GM19463 (cell line): ENCODE measurements at regions not wholly inside any gene's neighbourhood (a gene's known extent, or its start where the extent isn't known, plus 50 kb on each side); places are given as distances from the start of the nearest gene placed in this dataset.

Experiments
- ATAC-seq: cut with Tn5 transposase; IDR thresholded peaks from one replicate; pipeline ENCODE4 v1.9.1; 2021; ENCODE audit warnings: mild to moderate bottlenecking, moderate library complexity; ENCODE audit not compliant: unreplicated experiment

DNA sequence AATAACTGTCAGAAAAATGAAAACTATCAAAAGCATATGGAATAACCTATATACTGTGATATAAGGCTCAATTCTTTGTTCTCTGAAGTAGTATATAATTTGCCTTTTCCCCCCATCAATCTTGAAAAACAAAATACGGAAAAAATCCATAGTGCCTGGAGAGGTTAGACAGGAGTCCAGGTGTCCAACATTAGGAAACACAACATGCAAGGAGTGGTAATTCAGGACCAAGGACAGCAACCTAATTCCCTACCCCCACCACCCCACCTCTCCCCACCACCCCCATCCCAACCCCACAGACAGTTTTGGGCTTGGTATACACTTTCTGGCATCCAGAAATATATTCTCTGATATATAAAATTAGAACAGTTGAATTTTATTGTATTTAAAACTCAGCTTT lies 55.1 kb upstream of the SLC25A26 start:
- no peak for ATAC-seq

GRCh38 chr3:66164155-66164554 lies 56.6 kb upstream of the SLC25A26 start:
- ATAC-seq = no peak

- no peak for ATAC-seq
Observed at GRCh38 chr3:66163222-66163621, 57.6 kb upstream of the SLC25A26 start.

GRCh38 chr3:66162766-66163165 lies 58.0 kb upstream of the SLC25A26 start:
- ATAC-seq = no peak

DNA sequence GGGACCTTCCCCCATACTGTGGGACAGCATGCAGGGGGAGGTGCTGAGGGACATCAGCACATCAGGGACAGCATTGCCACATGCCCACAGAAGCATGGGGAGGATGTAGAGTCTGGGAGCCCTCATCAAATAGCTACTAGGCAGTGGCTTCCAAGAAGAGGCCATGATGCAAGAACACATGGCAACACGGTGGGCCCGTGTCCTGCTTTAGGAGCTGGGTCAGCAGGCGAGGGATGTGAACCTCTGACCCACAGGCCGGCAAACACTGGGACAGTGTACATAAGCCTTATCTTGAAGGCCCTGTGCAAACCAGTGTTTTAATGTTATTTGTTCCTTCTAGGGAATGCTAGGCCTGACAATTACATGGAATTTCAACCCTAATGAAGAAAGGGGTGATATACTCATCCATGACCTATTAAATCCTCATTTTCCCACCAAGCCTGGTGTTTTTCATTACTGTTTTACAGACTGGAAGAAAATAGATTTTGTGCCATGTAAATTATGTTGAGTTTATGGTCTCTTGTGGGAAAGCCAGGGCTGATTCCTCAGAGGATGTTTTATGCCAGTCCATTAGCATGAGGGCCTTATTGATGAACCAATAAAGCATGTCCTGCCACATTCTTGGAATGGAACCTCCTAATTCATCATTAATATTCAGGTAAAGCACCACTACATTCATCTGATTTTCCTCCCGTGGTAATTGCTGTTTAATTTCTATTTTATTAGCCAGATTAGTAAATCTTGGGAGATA lies 61.7 kb upstream of the SLC25A26 start:
- no peak for ATAC-seq

- no peak for ATAC-seq
Observed at GRCh38 chr3:66154444-66154861, 66.3 kb upstream of the SLC25A26 start.

DNA sequence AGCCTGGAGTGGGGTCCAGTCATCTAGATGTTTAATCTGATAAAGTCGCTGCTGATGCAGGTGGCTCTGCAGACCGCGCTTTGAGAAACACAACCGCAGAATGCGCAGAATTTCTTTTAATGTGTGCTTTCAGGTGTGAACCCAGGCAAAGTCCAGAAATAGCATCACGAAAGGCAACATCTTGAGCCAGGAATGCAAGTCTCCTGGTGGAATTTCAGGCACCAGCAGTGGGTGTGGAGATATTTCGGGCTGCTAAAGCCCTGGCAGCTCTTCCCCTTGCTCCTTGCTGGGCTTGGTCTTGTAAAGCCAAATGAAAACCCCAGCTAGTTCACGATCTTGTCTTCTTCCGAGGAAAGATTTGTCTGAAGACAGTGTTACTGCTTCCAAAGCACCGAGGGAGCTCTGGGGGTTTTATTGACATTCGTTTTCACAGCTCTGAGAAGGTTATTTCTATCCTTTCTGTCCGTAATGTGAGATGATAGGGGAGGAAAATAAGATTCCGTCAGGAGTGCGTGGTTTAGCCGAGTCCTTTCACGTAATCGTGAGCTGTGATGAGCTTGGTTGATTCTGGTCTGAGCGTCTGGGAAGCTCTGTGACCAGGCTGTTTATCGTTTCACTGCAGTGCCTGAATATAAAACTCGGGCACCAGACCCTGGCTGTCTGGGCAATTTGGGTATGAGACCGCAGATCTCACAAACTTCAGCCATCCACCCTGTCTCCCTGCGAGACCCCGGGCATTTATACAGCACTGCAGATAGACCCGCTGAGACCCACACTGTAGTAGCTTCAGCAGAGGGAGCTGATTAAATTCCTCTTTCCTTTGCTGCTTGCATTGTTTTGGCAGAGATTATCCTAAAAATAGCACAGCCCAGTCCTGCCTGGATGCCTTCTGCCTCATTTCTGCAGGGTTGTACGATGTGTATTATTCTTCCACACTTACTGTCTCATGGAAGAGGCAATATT lies 67.0 kb upstream of the SLC25A26 start:
- ATAC-seq = no peak

DNA sequence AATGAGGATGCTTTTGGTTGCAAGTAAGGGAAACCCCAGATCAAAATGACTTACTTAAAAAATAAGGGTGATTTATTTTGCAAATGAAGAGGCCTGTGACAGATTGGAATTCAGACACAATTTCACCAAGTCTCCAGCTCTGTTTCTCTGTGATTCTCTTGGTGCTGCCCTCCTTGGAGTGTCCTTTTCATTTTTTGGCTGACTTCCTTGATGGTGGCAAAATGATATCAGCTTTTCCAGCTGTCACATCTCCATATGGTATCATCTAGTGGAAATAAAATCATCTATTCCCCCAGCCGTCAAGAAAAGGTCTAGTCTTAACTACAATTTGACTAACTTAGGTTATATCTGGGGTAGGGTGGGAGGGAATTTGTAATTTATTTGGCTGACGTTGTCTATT lies 68.5 kb upstream of the SLC25A26 start:
- ATAC-seq = no peak

DNA sequence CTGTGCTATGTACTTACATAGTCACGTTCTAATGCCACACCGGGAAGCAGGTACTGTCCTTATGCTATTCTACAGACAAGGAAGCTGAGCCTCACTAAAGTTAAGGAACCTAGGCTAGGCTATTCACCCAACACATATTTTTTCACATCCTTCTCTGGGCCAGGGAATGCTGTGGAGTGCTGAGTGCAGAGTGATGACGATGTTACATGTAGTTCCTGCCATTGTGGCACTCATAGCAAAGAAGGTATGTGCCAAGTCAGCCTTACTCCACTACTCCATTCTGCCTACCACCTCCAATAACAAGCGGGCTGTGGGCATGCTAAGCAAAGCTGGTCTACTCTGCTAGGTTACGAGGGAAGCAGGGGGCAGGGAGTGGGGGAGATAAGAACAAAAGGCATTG lies 69.8 kb upstream of the SLC25A26 start:
- ATAC-seq = no peak

DNA sequence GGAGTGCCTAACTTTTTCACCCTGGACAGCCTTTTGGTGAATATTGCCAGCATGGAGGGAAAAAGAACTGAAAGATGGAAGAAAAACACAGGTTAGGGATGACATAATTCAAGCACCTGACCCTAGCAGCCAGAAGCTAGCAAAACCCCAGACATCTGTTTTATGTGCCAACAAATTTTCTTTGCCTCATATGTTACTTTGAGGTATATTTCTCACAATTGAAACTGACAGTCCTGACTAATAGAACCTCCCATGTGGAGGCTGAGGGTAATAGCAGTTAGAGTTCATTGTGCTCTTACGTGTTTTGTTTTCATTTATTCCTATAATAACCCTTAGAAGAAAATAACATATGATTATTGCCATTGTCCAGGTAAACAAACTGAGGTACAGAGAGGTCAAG lies 71.5 kb upstream of the SLC25A26 start:
- ATAC-seq = no peak

GRCh38 chr3:66145408-66145733 lies 75.4 kb upstream of the SLC25A26 start:
- ATAC-seq = no peak

DNA sequence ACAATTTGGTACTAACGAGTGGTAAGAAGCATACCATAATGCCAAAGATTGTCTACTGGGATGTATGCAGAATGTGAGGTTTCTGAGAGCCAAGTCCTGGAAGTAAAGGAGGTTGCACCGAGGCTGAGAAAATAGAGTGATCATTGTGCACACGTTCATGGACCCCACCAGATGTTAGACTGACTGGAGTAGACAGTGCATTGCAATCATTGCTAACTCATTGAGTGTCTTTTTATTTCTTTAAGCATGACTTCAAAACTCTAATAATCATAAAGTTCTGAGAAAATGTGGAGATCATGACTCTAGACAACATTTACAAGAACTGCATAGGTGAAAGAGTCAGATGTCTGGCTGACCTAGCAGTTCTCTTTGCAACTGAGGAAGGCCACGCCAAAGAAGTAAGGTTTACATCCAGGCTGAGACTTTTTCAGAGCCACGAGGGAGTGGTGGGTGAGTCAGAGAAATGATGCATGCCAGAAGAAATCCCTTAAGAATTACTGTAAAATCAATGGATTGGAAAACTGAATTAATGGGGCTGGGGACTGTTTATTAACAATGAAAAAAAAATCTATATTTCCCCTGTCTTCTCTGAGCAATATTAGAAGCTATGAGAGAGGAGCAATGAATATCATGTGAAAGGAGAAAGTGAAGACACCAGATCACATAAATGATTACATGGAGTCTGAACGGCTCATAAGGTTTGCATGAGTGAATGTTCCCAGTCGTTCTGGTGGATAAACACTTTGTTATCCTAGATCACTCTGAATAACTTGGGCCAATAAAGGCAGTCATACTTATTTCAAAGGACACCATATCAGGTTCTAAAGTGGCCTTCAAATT lies 76.0 kb upstream of the SLC25A26 start:
- ATAC-seq = no peak

- no peak for ATAC-seq
Observed at GRCh38 chr3:66142079-66142478, 78.7 kb upstream of the SLC25A26 start.

GRCh38 chr3:66140743-66141372 lies 79.9 kb upstream of the SLC25A26 start:
- ATAC-seq = peak; percentile 79

DNA sequence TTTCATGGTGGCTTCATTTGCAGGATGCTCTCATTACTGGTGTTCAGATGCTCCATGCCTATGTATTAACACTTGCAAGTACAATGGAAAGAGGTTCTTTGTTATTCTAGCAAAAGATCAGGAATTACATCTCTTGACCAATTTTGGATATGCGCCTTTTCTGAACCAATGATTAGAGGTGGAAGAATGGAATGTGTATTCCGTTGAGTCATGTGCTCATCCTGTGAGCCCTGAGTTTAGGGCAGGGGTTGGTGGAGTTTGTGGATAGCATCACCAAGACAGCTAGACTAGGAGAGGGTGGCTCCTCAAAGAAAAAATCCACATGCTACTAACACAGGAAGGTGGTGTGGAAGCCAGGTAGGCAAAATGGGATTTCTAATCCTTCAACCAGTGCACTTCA lies 80.7 kb upstream of the SLC25A26 start:
- no peak for ATAC-seq

- ATAC-seq = no peak
Observed at GRCh38 chr3:66139415-66139814, 81.4 kb upstream of the SLC25A26 start.

- peak; percentile 47 for ATAC-seq
Observed at GRCh38 chr3:66138336-66139313, 82.2 kb upstream of the SLC25A26 start.

GRCh38 chr3:66136597-66136996 lies 84.2 kb upstream of the SLC25A26 start:
- ATAC-seq = no peak

DNA sequence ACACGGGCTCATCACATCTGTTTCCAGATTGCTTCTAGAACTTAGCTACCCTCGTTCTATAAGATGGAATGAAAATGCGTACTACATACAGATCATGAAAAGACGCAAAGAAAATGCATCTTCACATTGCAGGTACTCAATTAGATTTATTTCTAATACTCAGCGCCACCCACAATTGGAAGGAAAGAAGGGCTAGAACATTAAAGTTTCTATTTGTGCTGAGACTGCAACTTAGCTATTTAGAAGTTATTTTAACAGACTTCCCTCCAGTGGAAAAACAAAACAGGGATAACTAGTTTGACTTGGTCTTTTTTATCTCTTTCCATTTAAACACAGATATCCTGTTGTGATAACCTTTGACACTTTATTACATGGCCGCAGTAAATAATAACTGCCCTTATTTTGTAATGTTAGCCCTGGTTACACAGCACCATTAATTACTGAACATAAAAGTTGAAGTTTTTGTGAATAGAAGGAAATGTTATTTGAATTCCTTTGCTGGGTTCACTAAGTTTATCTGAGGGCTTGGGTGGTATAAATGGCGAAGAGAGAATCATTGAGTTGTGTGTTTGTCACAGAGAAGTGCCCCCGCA lies 86.9 kb upstream of the SLC25A26 start:
- no peak for ATAC-seq
